ENCODE measurements at regions not wholly inside any gene's neighbourhood (a gene's known extent, or its start where the extent isn't known, plus 50 kb on each side); places are given as distances from the start of the nearest gene placed in this dataset.
"Not testable (repeated sequence)": the region's sequence is repeated elsewhere in the genome, so short reads cannot be mapped to it uniquely, and the experiment has no call there.

DNA sequence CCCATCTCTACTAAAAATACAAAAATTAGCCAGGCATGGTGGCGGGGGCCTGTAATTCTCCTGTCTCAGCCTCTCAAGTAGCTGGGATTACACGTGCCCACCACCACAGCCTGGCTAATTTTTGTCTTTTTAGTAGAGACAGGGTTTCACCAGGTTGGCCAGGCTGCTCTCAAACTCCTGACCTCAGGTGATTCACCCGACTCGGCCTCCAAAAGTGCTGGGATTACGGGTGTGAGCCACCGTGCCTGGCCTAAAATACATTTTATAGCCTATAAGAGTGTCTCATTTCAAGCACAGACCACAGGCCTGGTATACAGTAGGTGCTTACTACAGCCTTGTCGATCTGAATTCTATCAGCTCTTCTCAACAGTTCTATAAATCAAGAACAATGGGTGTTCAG, 139.5 kb upstream of the USP29 start:
- TF ChIP-seq, protein P1, sequence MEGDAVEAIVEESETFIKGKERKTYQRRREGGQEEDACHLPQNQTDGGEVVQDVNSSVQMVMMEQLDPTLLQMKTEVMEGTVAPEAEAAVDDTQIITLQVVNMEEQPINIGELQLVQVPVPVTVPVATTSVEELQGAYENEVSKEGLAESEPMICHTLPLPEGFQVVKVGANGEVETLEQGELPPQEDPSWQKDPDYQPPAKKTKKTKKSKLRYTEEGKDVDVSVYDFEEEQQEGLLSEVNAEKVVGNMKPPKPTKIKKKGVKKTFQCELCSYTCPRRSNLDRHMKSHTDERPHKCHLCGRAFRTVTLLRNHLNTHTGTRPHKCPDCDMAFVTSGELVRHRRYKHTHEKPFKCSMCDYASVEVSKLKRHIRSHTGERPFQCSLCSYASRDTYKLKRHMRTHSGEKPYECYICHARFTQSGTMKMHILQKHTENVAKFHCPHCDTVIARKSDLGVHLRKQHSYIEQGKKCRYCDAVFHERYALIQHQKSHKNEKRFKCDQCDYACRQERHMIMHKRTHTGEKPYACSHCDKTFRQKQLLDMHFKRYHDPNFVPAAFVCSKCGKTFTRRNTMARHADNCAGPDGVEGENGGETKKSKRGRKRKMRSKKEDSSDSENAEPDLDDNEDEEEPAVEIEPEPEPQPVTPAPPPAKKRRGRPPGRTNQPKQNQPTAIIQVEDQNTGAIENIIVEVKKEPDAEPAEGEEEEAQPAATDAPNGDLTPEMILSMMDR (IDR thresholded peaks at IDR 0.05), result not testable (repeated sequence)
- TF ChIP-seq POLR2A, EP300 (IDR thresholded peaks at IDR 0.05): not testable (repeated sequence)
